Osteocyte (in vitro differentiated cells): ENCODE measurements at regions not wholly inside any gene's neighbourhood (a gene's known extent, or its start where the extent isn't known, plus 50 kb on each side); places are given as distances from the start of the nearest gene placed in this dataset.

ENCODE experiments used
- DNase-seq: peaks from one replicate; pipeline ENCODE4 v3.0.0; 2021; ENCODE audit warnings: mixed read lengths; ENCODE audit not compliant: unreplicated experiment; ENCODE audit errors: extremely low spot score
- H3K27ac Mint-ChIP-seq: one replicate; pipeline ENCODE4 v1.8.0; 2021; ENCODE audit warnings: mild to moderate bottlenecking, mixed read lengths; ENCODE audit not compliant: unreplicated experiment
- H3K27me3 Mint-ChIP-seq: one replicate; pipeline ENCODE4 v1.8.0; 2021; ENCODE audit warnings: mixed read lengths; ENCODE audit not compliant: unreplicated experiment
- H3K36me3 Mint-ChIP-seq: one replicate; pipeline ENCODE4 v1.8.0; 2021; ENCODE audit warnings: mixed read lengths; ENCODE audit not compliant: unreplicated experiment
- H3K4me1 Mint-ChIP-seq: one replicate; pipeline ENCODE4 v1.8.0; 2021; ENCODE audit warnings: mixed read lengths; ENCODE audit not compliant: unreplicated experiment
- H3K4me3 Mint-ChIP-seq: one replicate; pipeline ENCODE4 v1.8.0; 2021; ENCODE audit warnings: mild to moderate bottlenecking, moderate library complexity, mixed read lengths; ENCODE audit not compliant: unreplicated experiment
- H3K9me3 Mint-ChIP-seq: one replicate; pipeline ENCODE4 v1.8.0; 2021; ENCODE audit warnings: mixed read lengths; ENCODE audit not compliant: unreplicated experiment
- CTCF ChIP-seq: fragments of 200-600 bp; sonication (generic); IDR thresholded peaks from 2 replicates; pipeline ENCODE4 v1.5.0; 2021; ENCODE audit warnings: antibody characterized with exemption, mild to moderate bottlenecking, moderate library complexity

- no peaks in the 10 kb centered on the region for H3K36me3 Mint-ChIP-seq
- no peak for TF ChIP-seq CTCF
- no peaks in the 10 kb centered on the region for H3K9me3 Mint-ChIP-seq
- no peak for DNase-seq
- H3K27ac Mint-ChIP-seq: no peak overlapping the region
- no peaks in the 10 kb centered on the region for H3K4me1 Mint-ChIP-seq
- H3K27me3 Mint-ChIP-seq: peaks cover 16% of the 10 kb centered on the region
- no peak overlapping the region for H3K4me3 Mint-ChIP-seq
These were observed 59.3 kb downstream of the MAGEA1 start for GRCh38 chrX:153238361-153238760.
